Left renal cortex interstitium (tissue), 4 donors: ENCODE measurements at regions not wholly inside any gene's neighbourhood (a gene's known extent, or its start where the extent isn't known, plus 50 kb on each side); places are given as distances from the start of the nearest gene placed in this dataset.

Source experiments
- DNase-seq, 4 donors: peaks; one replicate each; pipeline ENCODE4 v3.0.0-alpha.2; 2013; ENCODE audit warnings: low read depth in 4 of 4, low spot score in 2 of 4, missing footprints in 1 of 4

DNA sequence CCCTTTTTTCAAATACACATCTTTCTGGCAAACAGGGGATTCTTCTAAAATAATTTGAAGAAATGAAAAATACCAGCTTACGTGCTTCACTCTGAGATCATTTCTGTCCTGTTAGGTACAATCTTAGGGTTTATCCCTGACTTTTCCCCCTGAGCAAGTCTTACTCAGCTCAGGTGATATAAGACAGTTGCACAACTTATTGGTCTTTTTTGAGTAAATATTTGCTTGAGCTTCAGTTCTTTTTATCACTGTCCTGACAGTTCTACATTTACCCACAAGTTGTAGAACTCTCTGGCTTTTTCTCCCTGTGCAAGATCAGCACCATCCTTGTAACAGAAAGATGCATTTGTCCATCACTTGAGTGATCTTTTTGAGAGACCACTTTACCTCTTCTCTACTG, 84.9 kb downstream of the MID1IP1 start:
- no peak for DNase-seq

DNA sequence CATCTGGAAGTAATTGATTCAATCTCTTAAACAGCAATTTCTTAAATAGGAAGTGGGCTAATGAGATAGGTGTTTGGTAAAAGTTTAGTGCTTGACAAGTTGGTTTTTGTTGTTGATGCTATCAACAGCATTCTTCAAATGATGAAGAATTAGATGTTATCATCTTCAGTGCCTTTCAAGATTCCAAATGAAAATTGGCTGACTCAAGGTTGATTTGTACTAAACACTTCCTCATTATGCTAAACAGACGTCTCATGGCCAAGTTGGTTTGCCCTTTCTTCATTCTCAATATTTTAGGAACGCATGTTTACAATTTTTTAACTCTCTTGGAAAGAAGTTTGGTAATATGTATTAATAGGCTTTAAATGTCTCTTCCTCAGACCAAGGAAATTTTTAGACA, 86.0 kb downstream of the MID1IP1 start:
- DNase-seq, result no peak

DNA sequence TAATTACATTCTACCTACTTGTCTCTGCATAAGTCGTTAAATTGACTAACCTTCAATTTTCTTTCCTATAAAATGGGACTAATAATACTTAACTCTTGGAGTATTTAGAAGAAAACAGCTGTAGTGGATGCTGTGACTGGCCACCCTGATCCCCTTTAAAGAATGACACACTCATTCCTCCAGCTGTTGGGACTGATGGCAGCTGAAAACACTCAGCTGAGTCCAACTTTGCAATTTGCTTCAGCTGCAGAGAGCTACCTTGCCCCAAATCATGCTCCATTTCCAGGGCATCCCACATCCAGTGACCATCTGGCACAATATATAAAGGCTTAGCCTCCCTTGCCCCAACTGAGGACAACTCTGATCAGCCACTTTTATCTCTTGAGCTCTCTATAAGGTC, 89.1 kb downstream of the MID1IP1 start:
- DNase-seq, result no peak

DNA sequence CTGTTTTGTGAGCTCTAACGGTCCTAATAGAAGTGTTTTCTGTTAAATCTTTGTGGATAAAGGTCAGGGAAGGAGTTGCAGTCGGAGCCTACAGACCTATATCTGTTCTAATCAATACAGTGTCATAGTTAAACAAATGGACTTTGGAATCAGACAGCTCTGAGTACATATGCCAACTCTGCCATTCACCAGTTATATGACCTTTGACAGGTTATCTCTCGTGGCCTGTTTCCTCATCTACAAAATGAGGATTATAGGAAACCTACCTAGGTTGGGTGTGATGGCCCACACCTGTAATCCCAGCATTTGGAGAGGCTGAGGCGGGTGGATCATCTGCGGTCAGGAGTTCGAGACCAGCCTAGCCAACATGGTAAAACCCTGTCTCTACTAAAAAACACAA, 89.7 kb downstream of the MID1IP1 start:
- DNase-seq, result no peak

DNA sequence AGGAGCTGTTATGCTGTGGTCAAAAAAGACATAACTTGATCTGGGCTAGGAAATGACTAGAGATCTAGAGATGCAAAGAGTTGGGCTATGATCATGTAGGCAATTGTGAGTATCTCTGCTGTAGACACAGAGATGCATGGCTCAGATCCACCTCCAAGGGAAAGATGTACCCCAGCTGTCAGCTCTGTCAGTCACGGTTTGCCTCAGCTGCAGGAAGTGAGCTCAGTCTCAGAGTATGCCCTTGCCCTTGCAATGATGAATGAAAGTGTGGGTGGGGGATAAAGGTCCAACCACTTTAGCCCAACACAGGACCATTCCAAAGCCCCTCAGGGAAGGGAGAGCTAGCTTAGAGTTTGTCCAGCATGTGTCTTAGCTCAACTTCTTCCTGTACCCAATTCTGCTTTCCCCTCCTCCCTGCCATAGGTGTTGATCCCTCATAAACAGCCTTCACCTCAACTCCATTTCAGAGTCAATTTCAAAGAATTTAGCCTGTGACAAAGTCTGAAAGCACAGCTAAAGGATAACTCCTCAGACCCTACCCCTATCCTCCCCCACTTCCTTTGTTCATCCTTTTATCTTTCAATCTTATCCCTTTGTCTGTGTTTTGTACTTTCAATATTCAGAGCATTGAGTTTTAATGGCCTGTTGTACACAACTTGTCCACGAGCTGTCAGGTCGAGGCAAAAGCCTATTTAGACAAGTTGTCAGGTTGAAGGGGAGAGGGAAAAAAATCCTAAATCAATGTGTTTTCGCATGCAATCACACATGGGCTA, 90.6 kb downstream of the MID1IP1 start:
- DNase-seq, result no peak

DNA sequence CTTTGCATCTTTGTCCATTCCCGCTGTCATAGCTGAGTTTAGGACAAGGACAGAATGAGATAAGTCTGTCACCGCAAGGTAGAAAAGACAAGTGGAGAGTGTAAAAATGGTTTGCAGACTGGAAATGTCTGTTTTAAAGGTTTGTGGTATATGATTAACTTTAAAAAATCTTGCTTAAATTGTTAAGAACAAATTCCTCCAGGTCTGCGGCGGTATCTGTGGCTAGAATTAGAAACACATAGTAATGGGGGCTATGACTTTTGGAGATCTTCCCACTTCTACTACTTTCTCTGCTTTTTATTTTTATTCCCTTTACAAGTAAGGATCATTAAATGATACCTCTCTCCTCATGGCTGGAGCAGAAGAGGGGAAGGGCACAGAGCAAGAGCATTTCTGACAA, 92.2 kb downstream of the MID1IP1 start:
- DNase-seq, result no peak

DNA sequence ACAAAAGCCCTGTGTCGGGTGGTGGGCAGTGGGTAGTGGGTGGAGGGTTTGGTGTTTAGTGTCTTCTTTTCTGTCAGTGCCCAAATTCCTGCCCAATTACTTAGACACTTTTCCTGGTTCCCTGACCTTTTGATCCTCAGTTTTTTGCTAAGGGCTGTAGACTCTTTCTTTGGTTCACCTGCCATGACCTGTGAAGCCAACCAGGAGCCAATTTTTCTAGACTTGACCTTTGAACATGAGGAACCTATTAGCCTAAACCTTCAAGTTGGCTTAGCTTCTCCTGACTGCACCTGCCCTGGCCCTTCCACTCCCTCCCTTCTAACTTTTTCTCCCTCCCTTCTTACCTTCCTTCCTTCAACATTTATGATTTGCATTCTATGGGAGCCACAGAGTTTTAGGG, 94.5 kb downstream of the MID1IP1 start:
- no peak for DNase-seq

DNA sequence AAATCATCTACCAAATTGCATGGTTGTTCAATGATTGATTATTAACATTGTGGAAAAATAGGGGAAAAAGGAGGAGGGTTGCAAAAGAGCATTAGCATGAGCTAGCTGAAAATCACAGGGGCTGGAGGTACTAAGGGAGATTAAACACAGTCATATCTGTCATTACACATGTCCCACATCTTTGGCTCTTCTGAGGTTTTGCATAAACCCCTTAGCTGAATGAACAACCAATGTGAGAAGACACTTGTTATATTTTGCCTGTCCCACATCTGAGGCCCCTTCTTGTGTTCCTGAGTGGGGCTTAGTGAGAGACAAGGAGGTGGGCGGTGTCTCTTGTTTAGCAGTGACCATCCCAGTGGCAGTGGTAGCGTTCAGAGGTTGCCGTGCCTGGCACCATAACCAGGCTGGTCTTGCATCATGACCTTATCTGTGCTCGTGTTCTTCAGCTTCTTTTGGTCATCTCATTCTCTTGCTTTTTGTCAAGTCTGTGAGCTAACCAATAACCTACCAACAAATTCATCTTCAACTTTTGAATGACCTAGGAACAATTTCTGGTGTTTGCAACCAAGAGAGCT, 95.6 kb downstream of the MID1IP1 start:
- DNase-seq, result no peak

DNA sequence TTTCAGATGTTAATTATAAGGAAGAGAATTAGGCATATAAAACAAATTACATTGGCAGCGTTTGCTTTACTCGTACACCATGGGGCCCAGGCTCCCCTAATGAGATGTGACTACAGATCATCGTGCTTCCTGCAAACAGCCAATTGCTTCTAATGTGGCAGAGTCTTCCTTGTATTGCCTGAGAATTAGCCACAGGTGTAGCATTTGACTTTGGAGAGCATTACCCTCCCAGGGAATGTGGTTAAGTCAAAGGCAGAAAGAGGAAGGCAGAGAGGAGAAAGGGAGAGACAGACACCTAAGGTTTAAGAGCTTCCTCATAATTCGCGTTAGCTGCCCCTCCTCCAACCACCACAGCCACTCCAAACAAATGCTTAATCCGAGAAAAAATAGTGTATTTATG, 97.0 kb downstream of the MID1IP1 start:
- DNase-seq, result no peak

DNA sequence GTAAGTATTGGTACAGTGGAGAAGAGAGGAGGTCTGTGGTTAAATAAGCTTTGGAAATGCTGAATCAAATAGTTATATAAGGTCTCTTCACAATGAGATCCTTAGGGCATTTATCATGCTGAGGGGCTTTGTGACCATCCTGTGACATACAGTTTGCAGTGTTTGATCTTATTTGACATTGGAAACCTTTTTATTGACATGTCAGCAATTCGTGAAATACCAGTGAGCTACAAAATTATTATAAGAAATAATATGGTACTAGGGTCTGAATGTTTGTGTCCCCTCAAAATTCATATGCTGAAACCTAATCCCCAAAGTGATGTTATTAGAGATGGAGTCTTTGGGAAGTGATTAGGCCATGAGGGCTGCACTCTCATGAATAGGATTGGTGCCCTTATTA, 98.4 kb downstream of the MID1IP1 start:
- no peak for DNase-seq

DNA sequence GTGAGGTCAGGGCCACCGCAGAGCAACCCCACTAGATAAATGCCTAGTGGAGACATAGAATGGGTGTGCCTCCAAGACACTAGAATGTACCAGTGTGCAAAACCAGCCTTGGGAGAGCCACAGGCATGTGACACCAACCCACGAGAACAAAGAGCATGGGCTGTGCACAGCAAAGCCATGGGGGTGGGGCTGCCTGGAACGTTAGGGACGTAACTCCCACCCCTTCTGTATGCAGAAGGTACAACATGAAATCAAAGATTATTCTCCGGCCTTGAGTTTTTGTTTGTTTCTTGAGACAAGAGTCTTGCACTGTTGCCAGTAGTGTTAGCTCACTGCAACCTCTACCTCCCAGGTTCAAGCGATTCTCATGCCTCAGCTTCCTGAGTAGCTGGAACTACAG, 99.5 kb downstream of the MID1IP1 start:
- no peak for DNase-seq

DNA sequence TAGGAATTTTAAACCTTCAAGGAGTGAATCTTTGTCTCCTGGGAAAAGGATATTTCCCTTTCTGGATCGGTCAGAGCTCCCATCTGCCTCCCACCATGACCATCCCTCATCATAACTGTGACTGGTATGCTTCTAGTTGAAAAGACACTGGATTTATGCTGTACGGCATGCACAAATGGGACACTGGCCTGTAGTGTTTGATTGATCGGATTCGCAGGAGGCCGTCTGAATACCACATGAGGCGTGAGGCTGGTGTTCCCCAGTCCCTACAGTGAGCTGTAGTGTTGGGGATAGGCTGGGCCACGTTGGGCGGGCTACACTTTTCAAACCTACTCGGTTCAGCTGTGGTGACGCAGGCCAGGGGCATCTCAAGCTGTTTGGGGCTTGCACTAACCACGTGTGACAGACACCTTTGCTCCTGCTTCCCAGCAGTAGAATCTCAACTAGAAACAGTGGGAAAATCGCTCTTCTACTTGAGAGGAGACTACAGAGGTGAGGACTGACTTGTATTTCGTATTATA, 101.8 kb downstream of the MID1IP1 start:
- DNase-seq, result no peak

DNA sequence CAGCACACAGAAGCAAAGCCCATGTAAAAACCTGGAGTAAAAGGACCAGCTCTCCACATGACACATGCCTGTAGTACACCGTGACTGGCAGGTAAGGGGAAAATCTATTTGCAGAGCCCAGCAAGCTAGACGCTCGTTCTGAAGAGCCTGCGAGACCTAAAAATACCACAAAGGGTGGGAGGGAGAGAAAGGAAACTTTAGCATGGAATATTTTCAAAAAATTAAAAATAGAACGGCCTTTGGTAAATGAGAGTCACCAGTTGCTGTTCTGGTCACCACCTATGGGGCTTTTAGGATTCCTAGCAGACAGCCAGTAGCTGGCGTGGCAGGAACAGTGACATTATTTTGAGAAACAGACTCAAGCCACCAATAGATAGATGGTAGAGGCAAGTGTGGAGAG, 115.5 kb downstream of the MID1IP1 start:
- DNase-seq, result no peak

DNA sequence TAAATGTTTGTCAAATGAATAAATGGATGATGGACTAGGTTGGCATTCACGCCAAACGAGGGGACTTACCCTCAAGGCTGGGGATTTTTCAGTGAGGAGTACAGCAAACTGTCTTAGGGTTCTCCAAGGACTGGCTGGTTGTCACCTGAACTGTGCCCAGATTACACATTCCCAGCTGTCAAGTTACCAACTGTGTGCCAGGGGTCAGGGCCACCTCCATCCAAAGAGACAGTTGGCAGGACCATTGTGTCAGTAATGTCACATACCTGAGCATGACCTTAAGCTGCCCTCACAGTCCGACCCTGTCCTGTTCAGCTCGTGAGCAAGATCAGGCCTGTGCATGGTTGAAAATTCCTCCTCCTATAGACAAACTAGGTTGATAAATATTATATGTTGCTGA, 116.7 kb downstream of the MID1IP1 start:
- no peak for DNase-seq

DNA sequence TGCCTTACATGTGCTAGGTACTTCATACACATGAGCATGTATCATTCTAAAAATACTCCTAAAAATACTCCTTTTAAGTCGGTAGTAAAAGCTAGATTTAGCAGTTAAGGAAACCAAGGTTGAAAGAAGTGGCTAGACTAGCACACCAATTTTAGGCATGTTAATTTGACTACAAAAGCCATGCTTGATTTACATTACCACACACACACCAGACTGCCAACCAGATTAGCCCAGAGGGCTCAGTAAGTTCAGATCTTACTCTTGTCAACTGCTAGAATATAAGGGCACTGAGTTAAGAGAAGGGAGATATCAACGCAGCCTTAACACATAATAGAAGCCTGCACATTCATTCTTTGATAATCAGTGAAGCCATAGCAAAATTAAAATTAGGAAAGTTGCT, 117.9 kb downstream of the MID1IP1 start:
- DNase-seq, result no peak

DNA sequence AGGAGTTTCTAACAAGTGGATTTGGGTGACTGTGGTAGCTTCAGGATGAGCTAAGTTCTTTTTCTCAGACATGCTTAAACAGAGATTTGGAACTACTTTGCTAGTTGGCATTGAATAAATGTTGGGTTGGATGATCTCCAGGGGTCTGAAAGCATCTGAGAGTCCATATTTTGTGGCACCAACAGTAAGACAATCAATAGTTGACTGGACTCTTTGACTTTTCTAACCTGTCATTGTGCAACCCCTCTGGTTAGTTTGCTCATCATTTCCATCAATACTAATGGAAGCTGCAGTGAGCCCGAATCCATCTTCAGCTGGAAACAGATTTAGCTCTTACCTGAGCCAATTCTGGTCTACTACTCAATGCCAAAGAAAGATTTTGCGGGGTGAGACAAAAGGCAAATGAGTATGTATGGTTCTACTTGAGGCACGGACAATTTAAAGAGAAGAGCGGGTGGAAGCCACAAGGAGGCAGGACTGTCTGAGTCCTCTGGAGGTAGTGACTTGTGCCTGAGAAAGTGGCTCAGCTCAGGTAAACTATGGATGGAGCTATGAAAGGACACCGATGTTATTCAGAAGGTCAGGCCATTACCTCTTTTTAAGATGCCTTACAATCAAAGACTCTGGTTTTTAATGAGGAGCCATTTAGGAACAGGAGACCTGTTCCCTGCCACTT, 118.7 kb downstream of the MID1IP1 start:
- no peak for DNase-seq

DNA sequence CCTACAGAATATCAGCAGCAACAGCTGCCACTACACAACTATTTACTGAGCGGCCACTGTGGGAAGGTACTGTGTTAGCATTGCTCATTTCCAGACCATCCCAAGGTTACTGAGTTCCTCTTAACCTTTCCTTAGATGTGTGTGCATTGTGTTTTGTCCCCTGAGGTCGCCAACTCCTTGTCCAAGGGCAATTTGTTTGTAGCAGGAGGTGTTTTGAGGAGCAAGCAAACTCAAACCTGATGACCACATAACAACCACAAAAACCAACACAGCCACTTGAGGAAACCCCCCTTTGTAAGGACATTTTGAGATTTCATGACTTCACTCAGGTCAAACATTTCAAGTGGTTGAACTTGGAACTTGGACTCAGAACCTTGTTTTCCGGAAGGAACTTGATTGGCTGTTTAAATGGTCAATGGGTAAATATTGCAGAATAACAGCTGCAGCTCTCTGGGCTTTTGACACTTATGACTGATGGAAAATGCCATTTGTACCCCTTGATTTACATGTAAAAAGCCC, 122.3 kb downstream of the MID1IP1 start:
- DNase-seq, result no peak

DNA sequence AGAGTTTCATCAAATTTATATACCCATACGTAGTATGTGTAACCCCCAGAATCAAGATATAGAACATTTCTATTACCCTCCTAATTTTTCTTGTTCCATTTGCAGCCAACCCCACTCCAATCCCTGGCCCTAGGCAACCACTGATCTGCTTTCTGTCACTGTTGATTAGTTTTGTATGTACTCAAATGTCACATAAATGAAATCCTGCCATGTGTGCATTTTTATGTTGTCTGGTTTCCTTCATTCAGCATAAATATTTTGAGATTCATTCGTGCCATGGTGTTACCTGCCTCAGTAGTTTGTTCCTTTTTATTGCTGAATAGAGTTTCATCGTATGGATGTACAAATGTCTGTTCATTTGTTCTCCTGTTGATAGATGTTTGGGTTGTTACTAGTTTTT, 126.3 kb downstream of the MID1IP1 start:
- no peak for DNase-seq

DNA sequence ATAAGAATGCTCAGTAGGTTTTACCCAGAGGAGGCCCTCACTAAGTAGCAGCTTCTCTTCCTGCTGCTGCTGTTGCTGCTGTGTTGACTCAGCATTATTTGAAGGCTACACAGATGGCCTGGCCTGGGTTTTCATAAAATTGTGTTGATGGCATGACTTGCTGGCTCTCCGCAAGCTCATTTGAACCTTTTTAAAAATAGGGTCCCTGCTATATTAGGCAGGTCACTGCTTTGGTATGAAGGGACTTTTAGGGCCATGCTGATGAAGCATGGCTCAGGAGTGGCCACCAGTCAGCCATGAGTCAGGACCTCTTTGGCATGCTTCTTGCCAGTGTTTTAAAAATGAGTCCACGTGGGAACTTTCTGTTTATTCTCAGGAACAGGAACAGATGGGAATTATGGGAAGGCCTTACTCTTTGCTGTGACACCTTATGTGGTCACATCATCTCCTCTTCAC, 128.7 kb downstream of the MID1IP1 start:
- DNase-seq, result no peak

DNA sequence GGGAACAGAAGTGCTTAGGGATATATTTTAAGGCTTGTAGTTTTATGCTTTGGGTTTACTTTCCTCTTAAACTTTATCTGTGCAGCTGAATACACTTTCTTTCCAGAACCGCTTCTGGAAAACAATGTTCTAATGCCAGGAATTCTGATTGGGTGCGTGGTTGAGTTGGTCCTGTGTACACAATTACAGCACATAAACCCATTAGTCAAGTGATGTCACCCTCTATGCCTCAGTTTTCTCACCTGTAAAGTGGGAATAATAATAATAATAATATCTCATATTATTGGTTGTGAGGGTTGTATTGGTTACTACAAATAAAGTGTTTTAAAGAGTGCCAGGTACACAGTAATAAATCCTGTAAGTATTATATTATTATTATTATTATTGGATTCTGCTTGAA, 129.2 kb downstream of the MID1IP1 start:
- no peak for DNase-seq

DNA sequence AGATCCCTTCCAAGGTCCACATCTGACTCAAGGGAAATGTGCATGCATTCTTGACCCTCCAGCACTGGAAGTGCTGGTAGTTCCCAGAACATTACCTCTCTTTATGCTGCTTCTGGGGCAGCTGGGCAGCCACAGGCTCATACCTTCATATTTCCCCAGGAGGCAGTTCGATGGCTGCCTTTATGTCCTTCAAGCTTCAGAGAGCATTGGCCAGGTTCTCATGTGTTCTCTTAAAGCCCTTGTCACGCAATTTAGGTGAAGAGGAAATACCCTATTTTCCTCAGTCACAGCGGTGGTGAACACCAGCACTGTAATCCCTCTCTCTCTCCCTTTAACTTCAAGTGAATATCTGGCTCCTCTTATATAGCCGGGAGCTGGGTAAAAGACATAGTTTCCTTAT, 134.3 kb downstream of the MID1IP1 start:
- no peak for DNase-seq

DNA sequence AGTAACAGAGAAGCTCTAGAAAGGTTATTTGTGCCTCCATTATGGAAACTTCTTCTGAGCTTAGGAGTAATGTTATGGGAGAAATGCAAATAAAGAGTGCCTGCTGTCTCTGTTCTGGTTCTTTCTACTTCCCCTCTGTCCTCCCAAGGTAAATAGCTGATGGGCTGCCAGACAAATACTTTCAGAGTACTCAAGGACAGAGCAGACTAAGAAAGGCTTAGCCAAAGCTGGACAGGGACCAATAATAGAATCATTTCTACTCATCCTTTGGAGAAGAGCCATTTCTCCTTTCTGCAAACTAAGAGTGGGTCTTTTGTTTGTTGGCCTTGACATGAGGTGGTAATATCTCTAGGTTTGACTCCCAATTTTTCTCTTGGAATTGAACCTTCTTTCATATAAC, 136.1 kb downstream of the MID1IP1 start:
- DNase-seq, result no peak
